ENCODE measurements at regions not wholly inside any gene's neighbourhood (a gene's known extent, or its start where the extent isn't known, plus 50 kb on each side); places are given as distances from the start of the nearest gene placed in this dataset.

DNA sequence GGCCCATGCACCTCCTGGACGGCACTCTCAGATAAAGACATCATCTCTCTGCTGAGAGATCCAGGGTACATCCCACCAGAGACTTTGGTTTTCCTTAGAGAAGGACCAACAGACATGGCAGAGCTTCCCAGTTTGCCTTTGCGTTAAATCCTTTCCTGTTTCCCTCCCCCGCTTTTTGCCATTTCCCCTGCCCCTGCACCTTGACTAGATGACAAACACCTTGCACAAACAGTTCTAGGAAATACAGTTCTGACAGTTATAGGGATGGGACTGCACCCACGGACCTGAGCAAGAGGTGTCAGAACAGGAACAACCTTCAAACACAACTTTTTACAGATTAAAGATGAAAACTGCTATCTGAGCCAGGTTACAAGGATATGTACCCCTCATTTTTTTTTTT, 288.9 kb downstream of the MSX2 start:
- no peaks in the 10 kb centered on the region for H3K27me3 ChIP-seq (ENCODE audit: insufficient read depth, low read length, poor library complexity, severe bottlenecking)

DNA sequence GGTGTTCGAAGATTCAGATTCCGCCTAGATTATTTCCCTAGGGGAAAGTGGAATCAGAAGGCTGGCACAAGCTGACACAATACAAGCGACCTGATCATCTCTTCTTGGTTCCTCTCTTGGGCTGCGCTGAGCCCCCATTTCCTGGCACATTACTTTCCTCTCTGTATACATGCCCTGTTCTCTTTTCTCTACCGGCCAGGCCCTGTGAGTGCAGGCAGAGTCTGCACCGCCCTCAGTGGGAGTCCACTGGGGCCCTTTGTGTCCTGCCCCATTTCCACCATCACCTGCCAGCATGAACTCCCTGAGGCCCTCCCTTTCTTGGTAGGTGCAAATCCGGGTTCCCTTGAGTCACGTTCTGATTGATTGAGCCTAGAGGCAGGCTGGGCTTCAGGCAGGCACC, 287.9 kb downstream of the MSX2 start:
- Histone ChIP-seq H2AFZ (ENCODE audit: low read length) (no peak overlapping the region), H4K20me1 (ENCODE audit: insufficient read depth, low read length, poor library complexity, severe bottlenecking) (no peaks in the 10 kb centered on the region), H3K36me3 (ENCODE audit: insufficient read depth, low read length) (no peaks in the 10 kb centered on the region), H3K4me1 (ENCODE audit: insufficient read depth, low read length, poor library complexity, severe bottlenecking) (no peaks in the 10 kb centered on the region), H3K4me2 (ENCODE audit: low read depth, low read length, poor library complexity, severe bottlenecking) (no peak overlapping the region), H3F3A (ENCODE audit: low read depth) (no peaks in the 10 kb centered on the region), H3K4me3 (ENCODE audit: low read length, poor library complexity, severe bottlenecking) (no peak overlapping the region), H3K79me2 (ENCODE audit: insufficient read depth, low read length) (no peaks in the 10 kb centered on the region), H3K9ac (ENCODE audit: low read depth, low read length, poor library complexity, severe bottlenecking) (no peak overlapping the region), H3K9me3 (ENCODE audit: insufficient read depth, low read depth, low read length) (no peaks in the 10 kb centered on the region), H3K27me3 (ENCODE audit: insufficient read depth, low read length, poor library complexity, severe bottlenecking) (no peaks in the 10 kb centered on the region), H3K9me2 (replicated peaks; ENCODE audit: low read depth, low read length) (no peaks in the 10 kb centered on the region)
- TF ChIP-seq, protein P1, sequence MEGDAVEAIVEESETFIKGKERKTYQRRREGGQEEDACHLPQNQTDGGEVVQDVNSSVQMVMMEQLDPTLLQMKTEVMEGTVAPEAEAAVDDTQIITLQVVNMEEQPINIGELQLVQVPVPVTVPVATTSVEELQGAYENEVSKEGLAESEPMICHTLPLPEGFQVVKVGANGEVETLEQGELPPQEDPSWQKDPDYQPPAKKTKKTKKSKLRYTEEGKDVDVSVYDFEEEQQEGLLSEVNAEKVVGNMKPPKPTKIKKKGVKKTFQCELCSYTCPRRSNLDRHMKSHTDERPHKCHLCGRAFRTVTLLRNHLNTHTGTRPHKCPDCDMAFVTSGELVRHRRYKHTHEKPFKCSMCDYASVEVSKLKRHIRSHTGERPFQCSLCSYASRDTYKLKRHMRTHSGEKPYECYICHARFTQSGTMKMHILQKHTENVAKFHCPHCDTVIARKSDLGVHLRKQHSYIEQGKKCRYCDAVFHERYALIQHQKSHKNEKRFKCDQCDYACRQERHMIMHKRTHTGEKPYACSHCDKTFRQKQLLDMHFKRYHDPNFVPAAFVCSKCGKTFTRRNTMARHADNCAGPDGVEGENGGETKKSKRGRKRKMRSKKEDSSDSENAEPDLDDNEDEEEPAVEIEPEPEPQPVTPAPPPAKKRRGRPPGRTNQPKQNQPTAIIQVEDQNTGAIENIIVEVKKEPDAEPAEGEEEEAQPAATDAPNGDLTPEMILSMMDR (conservative IDR thresholded peaks at IDR 0.05; ENCODE audit: low read length), result no peak
- no peak for TF ChIP-seq EZH2phosphoT487 (IDR thresholded peaks at IDR 0.05; ENCODE audit: borderline replicate concordance)

More for the DNA sequence above, 288.9 kb downstream of the MSX2 start:
- no peaks in the 10 kb centered on the region for H3K4me1 ChIP-seq (ENCODE audit: insufficient read depth, low read length, poor library complexity, severe bottlenecking)
- H4K20me1 ChIP-seq (ENCODE audit: insufficient read depth, low read length, poor library complexity, severe bottlenecking), result no peaks in the 10 kb centered on the region
- no peaks in the 10 kb centered on the region for H3K79me2 ChIP-seq (ENCODE audit: insufficient read depth, low read length)
- H3K4me2 ChIP-seq (ENCODE audit: low read depth, low read length, poor library complexity, severe bottlenecking), result no peak overlapping the region
- H2AFZ ChIP-seq (ENCODE audit: low read length), result no peak overlapping the region
- H3K9ac ChIP-seq (ENCODE audit: low read depth, low read length, poor library complexity, severe bottlenecking), result no peak overlapping the region
- TF ChIP-seq EZH2phosphoT487 (IDR thresholded peaks at IDR 0.05; ENCODE audit: borderline replicate concordance), result no peak
- TF ChIP-seq, protein P1 (conservative IDR thresholded peaks at IDR 0.05; ENCODE audit: low read length), result no peak
- H3K9me2 ChIP-seq (replicated peaks; ENCODE audit: low read depth, low read length), result no peaks in the 10 kb centered on the region
- no peaks in the 10 kb centered on the region for H3K9me3 ChIP-seq (ENCODE audit: insufficient read depth, low read depth, low read length)
- no peaks in the 10 kb centered on the region for H3K36me3 ChIP-seq (ENCODE audit: insufficient read depth, low read length)
- no peaks in the 10 kb centered on the region for H3F3A ChIP-seq (ENCODE audit: low read depth)
- H3K4me3 ChIP-seq (ENCODE audit: low read length, poor library complexity, severe bottlenecking), result no peak overlapping the region

DNA sequence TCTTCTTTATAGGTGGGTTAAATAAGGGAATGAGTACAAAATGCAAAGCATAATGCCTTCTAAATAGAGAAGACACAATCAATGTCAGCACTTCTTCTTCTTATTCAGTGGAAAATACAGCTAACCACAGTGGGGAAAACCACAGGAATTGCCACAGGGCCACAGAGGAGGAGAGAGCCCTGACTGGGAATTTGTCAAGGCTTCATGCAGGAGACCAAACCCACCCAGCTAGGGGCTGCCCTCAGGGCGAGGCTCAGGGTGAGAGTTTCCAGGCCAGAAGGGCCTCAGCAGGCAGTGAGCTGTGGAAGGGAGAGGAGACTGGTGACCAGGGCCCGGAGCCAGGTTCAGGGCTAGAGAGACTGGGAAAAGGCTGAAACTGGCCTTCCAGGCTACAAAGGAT, 279.1 kb downstream of the MSX2 start:
- H3K4me3 ChIP-seq (ENCODE audit: low read length, poor library complexity, severe bottlenecking), result no peak overlapping the region
- H3K36me3 ChIP-seq (ENCODE audit: insufficient read depth, low read length), result no peaks in the 10 kb centered on the region
- no peak overlapping the region for H2AFZ ChIP-seq (ENCODE audit: low read length)
- no peak overlapping the region for H3K9ac ChIP-seq (ENCODE audit: low read depth, low read length, poor library complexity, severe bottlenecking)
- TF ChIP-seq, protein P1 (conservative IDR thresholded peaks at IDR 0.05; ENCODE audit: low read length), result no peak
- TF ChIP-seq EZH2phosphoT487 (IDR thresholded peaks at IDR 0.05; ENCODE audit: borderline replicate concordance), result no peak
- no peak overlapping the region for H3K4me2 ChIP-seq (ENCODE audit: low read depth, low read length, poor library complexity, severe bottlenecking)
- H4K20me1 ChIP-seq (ENCODE audit: insufficient read depth, low read length, poor library complexity, severe bottlenecking), result no peaks in the 10 kb centered on the region
- H3F3A ChIP-seq (ENCODE audit: low read depth), result no peaks in the 10 kb centered on the region
- H3K4me1 ChIP-seq (ENCODE audit: insufficient read depth, low read length, poor library complexity, severe bottlenecking), result no peaks in the 10 kb centered on the region
- no peaks in the 10 kb centered on the region for H3K9me3 ChIP-seq (ENCODE audit: insufficient read depth, low read depth, low read length)
- H3K9me2 ChIP-seq (replicated peaks; ENCODE audit: low read depth, low read length), result no peaks in the 10 kb centered on the region
- H3K79me2 ChIP-seq (ENCODE audit: insufficient read depth, low read length), result no peaks in the 10 kb centered on the region
- H3K27me3 ChIP-seq (ENCODE audit: insufficient read depth, low read length, poor library complexity, severe bottlenecking), result no peaks in the 10 kb centered on the region
